GM19452 (cell line): ENCODE measurements at regions not wholly inside any gene's neighbourhood (a gene's known extent, or its start where the extent isn't known, plus 50 kb on each side); places are given as distances from the start of the nearest gene placed in this dataset.
"Not testable (repeated sequence)": the region's sequence is repeated elsewhere in the genome, so short reads cannot be mapped to it uniquely, and the experiment has no call there.

Experiments used
- ATAC-seq: cut with Tn5 transposase; IDR thresholded peaks from one replicate; pipeline ENCODE4 v1.9.1; 2021; ENCODE audit not compliant: unreplicated experiment

- ATAC-seq, result no peak
These were observed 129.1 kb downstream of the TNFRSF21 start for GRCh38 chr6:47180633-47181032.

GRCh38 chr6:47179286-47179685 is 130.4 kb downstream of the TNFRSF21 start:
- ATAC-seq, result no peak

- ATAC-seq, result no peak
These were observed 133.5 kb upstream of the ADGRF1 start for GRCh38 chr6:47175656-47176055.

DNA sequence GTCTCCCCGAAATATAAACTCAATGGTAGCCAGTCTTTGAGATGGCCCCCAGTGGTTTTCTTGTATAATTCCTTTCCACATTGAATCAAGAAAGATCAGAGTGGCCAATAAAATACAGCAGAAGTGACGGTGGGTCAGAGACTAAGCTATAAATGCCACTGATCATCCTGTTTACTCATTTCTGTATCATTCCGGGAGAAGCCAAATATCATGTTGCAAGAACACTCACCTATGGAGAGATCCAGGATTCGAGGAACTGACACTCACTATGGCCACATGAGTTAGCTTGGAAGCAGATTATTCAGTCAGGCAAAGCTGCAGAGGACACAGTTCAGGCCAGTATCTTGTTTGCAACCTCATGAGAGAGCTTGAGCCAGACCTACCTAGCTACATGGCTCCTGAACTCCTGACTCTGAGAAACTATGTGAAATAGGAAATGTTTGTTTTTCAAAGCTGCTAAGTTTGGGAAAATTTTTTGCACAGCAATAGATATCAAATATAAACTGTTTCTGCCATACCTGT is 132.4 kb upstream of the ADGRF1 start:
- no peak for ATAC-seq

GRCh38 chr6:47174063-47174462 is 131.9 kb upstream of the ADGRF1 start:
- ATAC-seq, result not testable (repeated sequence)

DNA sequence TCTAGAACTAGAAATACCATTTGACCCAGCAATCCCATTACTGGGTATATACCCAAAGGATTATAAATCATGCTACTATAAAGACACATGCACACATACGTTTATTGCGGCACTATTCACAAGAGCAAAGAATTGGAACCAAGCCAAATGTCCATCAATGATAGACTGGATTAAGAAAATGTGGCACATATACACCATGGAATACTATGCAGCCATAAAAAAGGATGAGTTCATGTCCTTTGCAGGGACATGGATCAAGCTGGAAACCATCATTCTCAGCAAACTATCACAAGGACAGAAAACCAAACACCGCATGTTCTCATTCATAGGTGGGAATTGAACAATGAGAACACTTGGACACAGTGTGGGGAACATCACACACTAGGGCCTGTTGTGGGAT is 131.0 kb upstream of the ADGRF1 start:
- ATAC-seq, result not testable (repeated sequence)

- no peak for ATAC-seq
These were observed 128.4 kb upstream of the ADGRF1 start for GRCh38 chr6:47170617-47170947.

GRCh38 chr6:47169785-47170616 is 127.9 kb upstream of the ADGRF1 start:
- ATAC-seq, result no peak

GRCh38 chr6:47168180-47168579 is 126.0 kb upstream of the ADGRF1 start:
- no peak for ATAC-seq

- ATAC-seq, result peak; percentile 81
These were observed 123.8 kb upstream of the ADGRF1 start for GRCh38 chr6:47165918-47166317.

DNA sequence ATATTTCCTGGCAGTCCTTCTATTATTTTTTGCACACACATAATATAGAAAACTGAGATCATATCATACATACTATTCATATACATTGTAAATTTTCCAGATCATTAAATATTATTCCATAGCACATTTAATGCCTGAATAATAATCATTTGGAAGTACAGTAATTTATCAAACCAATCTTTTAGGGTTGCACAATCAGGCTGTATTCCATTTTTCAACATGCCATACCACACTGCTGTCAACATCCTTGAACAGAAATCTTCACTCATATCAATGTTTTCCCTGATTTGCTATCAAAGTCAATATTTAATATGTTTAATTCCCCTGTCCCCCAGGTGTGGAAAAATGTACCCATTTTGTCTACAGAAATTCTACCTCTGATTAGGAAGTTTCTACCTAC is 122.7 kb upstream of the ADGRF1 start:
- ATAC-seq, result no peak

- ATAC-seq, result no peak
These were observed 121.4 kb upstream of the ADGRF1 start for GRCh38 chr6:47163536-47163935.

- ATAC-seq, result no peak
These were observed 120.7 kb upstream of the ADGRF1 start for GRCh38 chr6:47162793-47163192.

DNA sequence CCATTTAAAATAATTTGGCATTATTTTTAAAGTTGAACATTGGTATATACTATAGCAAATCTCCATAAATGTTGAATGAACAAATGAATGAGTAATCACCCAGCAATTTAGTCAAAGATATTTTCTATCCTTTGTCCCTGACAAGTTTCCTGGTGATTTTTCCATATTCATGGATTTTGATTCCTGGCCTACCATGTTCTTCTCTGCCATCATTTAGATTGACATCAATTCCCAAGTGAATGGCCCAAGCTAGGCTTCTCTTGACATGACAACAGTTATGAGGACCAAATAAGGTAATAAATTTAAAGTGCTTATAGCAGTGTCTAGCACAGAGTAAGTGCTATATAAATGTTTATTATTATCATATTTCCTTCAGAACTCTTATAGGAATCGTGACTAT is 120.1 kb upstream of the ADGRF1 start:
- ATAC-seq, result no peak

DNA sequence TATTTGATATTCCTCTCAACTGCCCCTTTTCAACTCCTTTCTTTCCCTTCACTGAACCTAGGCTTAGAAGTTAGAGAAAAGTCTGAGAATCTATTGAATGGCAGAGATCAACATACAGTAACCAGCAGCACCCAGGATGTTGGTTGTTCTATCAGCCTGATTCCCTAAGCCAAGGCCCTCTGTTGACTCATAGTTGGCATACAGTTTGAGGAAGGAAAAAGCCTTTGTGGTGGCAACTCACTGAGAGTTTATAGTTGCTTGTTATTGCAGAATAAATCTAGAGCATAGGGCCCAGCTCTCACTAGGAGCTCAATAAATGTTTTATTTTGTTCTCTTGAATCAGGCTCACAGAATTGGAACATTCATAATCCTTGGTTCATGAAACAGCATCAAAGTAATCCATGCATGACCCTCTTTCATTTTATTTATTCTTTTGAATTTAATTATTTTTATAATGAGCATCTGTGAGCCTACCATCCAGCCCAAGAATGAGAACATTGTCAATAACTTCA is 119.1 kb upstream of the ADGRF1 start:
- ATAC-seq, result no peak

DNA sequence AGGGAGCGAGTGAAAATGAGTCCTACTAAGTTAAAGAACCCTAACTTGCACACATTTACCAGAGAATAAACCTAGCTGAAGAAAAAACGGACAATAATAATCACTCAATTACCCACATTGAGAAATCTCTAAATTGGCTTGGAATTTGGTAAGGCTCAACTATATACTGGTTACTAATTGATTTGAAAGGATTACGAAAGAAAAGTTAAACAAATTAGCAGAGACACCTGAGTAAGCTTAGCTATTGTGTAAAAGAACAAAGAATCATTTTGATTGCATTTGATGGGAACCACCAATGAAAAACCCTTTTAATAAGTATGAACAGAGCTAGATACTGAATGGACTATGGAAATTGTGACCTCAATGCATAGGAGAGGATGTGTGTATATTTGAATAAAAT is 118.6 kb upstream of the ADGRF1 start:
- ATAC-seq, result no peak

GRCh38 chr6:47159763-47160162 is 117.6 kb upstream of the ADGRF1 start:
- ATAC-seq, result no peak

- ATAC-seq, result no peak
These were observed 115.6 kb upstream of the ADGRF1 start for GRCh38 chr6:47157653-47158219.

DNA sequence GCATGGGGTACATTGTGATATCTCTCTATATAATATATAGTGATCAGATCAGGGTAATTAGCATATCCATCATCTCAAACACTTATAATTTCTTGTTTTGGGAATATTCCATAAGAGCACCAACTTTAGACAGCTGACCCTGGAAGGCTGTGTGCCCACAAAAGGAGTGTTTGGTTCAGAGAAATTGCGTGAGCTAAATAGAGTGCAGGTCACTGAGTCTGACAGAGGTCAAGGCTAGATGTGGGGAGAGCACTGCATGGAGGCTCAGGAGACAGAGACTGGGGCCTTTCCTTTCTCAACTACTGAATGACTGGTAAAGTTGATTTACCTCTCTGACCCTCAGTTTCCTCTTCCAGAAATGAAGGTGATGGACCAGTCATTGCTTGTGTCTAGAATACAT is 114.9 kb upstream of the ADGRF1 start:
- ATAC-seq, result no peak

- no peak for ATAC-seq
These were observed 114.1 kb upstream of the ADGRF1 start for GRCh38 chr6:47156196-47156595.

GRCh38 chr6:47153404-47153755 is 111.2 kb upstream of the ADGRF1 start:
- no peak for ATAC-seq

DNA sequence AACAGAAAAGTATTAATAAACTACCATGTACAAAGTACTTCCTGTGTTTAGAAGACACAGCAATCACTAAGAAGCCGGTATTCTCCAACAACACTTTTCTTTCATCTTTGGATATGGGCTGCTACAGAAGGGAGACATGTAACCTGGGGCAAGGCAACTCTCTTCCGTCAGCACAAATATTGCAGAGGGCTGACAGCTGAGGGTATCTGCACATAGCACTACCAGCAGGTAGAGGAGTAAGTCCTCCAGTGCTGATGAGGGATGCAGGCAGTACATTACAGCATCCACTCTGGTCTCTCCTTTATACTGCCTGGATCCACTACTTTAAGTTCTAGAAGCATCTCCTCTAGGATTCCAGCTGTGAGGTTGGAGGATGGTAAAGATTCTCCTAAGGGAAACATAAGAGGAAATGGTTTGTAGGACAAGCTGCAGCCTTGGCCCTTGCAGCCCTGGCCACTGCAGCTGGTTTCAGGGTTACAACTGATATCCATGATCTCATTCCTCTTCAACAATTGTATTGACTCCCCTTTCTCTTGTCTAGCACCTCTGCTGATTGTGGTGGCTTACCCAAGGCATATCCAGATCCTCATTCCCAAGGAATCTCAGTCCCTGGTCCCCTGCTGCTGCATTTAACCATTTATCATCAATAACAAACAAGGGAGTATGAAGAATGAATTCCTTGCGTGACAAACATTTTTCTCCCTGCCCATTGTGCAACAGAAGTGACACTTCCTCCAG is 110.7 kb upstream of the ADGRF1 start:
- no peak for ATAC-seq
